ENCODE measurements at regions not wholly inside any gene's neighbourhood (a gene's known extent, or its start where the extent isn't known, plus 50 kb on each side); places are given as distances from the start of the nearest gene placed in this dataset.
"Not testable (repeated sequence)": the region's sequence is repeated elsewhere in the genome, so short reads cannot be mapped to it uniquely, and the experiment has no call there.

- DNase-seq = not testable (repeated sequence)
These were observed 276.5 kb downstream of the CD109 start for GRCh38 chr6:73972518-73972917.

- DNase-seq = peak; percentile 50
These were observed 274.3 kb downstream of the CD109 start for GRCh38 chr6:73969971-73970970.

- DNase-seq = no peak
These were observed 272.3 kb downstream of the CD109 start for GRCh38 chr6:73968221-73968757.

DNA sequence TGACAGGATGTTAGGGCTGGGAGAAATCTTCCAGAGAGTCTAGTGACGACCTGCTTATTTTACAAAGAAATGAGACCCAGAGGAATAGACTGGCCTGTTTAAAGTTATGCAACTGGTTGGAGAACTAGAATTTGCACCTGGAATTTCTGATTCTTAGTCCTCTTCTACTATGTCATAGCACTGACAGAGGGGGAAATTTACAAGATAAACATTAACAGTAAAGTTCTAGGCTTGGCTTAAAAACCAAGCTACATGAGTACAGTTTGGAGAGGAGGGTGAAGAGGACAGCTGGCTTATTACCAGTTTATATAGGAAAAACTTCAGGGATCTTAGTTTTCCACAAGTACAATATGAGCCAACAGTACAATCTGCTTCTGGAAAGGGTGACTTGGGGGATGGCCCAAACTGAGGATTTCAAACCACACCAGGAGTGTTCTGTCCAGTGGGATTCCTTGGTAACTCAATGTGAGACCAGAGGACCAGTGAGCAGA is 269.6 kb downstream of the CD109 start:
- DNase-seq = no peak

- DNase-seq = no peak
These were observed 268.3 kb downstream of the CD109 start for GRCh38 chr6:73964241-73964854.

DNA sequence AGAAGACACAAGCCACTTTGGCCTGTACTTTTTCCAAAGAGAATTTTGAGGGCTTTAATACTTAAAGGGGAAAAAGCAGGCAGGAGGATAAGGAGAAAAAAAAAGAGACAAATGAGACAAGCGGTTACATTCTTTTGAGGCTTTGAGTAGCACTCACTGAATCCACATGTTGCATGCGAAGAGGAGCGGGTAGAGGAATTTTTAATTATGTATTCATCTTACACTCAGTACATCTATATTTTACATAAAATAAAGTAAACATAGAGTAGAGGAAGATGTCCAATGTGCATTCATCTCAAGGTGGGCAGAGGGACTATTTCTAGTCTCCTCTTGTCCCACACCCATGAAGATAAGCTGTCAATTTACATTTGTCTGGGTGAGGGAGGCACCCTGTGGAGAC is 266.9 kb downstream of the CD109 start:
- no peak for DNase-seq

DNA sequence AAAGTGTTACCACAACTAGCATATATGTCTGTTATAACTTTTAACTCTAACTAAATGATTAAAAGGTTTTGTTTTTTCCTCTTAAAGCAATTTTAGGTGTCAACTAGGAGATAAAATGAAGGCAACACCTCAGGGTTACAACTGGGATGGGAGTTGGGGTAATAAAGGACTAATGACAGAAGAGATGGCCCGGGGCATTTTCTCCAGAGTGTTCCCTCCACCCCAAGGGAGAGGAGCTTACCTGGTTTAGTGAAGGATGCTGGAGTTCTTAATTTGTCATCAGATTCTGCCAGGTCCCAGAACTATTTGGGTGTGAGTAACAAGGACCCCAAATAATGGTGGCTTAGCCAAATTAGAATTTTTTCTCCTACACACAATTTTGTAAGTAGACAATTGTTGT is 260.3 kb downstream of the CD109 start:
- DNase-seq = no peak

- DNase-seq = no peak
These were observed 259.8 kb downstream of the CD109 start for GRCh38 chr6:73955800-73956199.

DNA sequence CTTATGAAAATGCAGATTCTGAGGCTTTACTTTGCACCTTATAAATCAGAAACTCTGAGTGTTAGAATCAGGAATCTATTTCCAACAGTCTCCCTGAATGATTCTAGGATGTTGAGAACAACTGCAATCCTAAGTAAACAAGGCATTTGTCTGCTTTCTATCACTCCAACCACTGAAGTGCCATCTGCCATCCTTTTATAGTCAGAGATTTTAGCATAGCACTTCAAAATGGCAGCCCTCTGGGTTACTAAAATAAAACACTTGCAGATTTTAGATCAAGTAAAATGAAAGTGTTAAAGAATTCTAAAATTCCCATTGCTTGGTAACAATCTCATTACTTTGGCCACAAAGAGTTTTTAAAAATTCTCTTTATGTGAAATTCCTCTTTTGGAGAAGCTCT is 258.9 kb downstream of the CD109 start:
- no peak for DNase-seq

GRCh38 chr6:73951183-73951582 is 255.2 kb downstream of the CD109 start:
- no peak for DNase-seq

GRCh38 chr6:73943930-73944652 is 248.1 kb downstream of the CD109 start:
- DNase-seq = no peak

GRCh38 chr6:73943411-73943810 is 247.4 kb downstream of the CD109 start:
- no peak for DNase-seq

DNA sequence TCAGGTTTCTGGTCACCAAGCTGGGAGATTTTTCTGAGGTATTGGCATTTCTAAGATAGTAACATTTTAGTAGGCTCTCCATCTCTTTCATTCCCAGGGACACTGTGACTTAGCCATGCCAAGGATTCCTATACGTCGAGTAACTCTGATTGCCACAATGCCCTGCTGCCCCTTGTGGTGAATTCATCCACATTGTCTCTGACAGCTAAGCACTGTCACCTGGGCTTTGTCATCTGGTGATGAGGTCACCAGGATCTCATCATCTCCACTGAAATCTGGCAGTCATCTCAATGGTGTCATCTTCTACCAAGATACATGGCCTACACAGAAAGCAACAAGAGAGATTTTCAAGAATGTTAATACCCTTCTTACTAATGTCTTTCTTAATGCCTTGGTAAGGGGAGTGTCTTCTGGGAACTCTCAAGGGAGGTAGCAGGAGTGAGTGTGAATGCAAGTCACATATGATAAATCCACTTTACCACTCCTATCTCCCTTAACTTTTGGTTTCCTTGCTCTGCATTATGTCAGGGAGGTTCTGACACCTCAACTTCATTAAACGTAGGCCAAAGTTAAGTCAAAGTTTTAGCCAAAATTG is 246.7 kb downstream of the CD109 start:
- no peak for DNase-seq

DNA sequence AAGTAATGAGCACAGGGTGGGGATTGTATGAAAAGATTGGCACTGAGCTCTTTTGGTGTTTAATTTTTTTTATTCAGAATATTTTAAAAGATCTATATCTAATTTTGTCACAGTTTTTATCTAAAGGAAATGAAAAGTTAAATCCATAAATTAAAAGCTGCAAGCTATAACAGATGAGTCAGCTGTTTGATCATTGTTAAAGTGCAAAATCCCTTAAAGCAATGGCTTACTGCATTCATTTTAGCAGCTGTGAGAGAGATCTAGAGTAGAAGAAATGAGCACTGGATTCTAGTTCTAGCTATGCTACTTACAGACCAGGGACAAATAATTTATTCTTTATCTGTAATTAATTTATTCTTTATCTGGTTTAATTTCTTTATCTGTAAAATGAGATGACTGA is 245.9 kb downstream of the CD109 start:
- DNase-seq = no peak

DNA sequence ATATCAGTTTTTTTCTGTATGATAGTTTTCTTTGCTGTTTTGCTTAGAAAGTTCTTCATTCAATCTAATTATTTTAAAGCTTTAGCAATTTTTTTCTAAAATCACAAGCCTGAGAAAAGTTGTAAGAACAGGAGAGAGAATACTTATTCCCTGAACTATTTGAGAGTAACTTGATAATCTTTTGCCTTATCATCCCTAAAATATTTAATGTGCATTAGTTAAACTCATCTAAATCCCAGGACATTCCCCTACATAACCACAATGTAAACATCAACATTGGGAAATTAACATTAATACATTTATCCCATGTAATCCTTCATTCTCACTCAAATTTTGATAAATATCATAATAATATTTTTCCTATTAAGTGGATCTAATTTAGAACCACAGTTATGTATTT is 241.8 kb downstream of the CD109 start:
- no peak for DNase-seq

DNA sequence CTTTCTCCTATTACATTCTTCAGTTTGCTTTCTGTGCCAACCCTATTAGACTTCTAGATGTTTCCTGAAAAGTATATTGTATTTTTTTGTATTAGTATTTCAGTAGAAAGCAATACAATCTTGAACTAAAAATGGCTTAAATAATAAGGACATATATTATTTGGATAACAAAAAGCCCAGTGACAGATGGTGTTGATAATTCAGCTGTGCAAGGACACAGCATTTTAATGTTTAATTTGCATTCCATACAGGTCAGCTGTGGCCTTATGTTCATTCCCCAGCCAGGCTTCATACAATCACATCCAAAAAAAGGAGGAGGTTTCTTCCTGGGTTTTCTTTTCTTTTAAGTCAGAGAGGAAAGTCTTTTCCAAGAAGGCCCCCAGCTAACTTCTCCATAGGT is 236.9 kb downstream of the CD109 start:
- DNase-seq = no peak

DNA sequence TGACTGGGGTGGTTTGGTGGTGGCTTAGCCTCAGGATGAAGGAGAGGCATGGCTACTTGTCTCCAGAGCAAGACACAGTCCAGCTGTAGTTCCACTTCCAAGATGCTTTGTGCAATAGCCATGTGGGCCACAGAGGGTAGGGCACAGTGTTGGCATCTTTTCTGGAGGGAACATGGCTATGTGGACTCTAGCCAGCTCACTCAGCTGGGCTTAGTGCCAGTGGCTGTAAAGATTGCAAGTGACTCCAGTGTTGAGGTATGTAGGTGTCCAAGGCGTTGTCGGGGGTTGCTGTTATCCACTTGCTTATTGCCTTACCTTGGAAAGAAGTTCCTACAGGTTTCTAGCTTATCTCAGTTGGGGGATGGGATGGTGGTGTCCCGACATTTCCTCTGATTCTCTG is 233.4 kb downstream of the CD109 start:
- DNase-seq = no peak

- DNase-seq = no peak
These were observed 231.4 kb downstream of the CD109 start for GRCh38 chr6:73927421-73927820.

- DNase-seq = not testable (repeated sequence)
These were observed 229.7 kb downstream of the CD109 start for GRCh38 chr6:73925703-73926102.

- DNase-seq = no peak
These were observed 228.0 kb downstream of the CD109 start for GRCh38 chr6:73923905-73924485.

DNA sequence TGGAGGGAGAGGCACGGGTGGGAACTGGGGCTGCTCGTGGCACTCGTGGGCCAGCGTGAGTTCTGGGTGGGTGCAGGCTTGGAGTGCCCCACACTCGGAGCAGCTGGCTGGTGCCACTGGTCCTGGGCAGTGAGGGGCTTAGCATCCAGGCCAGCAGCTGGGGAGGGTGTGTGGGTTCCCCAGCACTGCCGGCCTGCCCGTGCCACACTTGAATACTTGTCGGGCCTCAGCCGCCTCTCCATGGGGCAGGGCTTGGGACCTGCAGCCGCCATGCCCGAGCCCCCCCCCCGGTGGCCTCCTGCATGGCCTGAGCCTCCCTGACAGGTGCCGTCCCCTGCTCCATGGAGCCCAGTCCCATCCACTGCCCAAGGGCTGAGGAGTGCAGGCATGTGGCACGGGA is 207.2 kb downstream of the CD109 start:
- no peak for DNase-seq

DNA sequence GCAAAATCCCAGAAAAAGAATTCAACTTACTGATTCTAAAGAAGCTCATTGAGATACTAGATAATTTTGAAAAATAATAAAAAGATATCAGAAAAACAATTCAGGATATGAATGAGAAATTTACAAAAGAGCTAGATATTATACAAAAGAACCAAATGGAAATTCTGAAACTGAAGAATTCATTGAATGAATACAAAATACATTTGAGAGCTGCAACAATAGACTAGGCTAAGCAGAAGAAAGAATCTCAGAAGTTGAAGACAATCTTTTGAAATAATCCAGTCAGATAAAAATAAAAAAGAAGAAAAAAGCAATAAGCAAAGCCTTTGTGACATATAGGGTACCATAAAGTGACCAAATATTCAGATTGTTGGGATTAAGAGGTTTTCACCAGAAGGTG is 206.0 kb downstream of the CD109 start:
- no peak for DNase-seq

Data from NCI-H774 (cell line).